GM21576 (cell line): ENCODE measurements at regions not wholly inside any gene's neighbourhood (a gene's known extent, or its start where the extent isn't known, plus 50 kb on each side); places are given as distances from the start of the nearest gene placed in this dataset.
"Not testable (repeated sequence)": the region's sequence is repeated elsewhere in the genome, so short reads cannot be mapped to it uniquely, and the experiment has no call there.

Experiments
- ATAC-seq: cut with Tn5 transposase; IDR thresholded peaks from one replicate; pipeline ENCODE4 v1.9.1; 2021; ENCODE audit warnings: mild to moderate bottlenecking, moderate library complexity; ENCODE audit not compliant: unreplicated experiment

- no peak for ATAC-seq
Measured at GRCh38 chr1:190809312-190809711, 331.6 kb upstream of the BRINP3 start.

- ATAC-seq = no peak
Measured at GRCh38 chr1:190812996-190813395, 335.3 kb upstream of the BRINP3 start.

- no peak for ATAC-seq
Measured at GRCh38 chr1:190832511-190832910, 354.8 kb upstream of the BRINP3 start.

GRCh38 chr1:190835658-190836057 lies 358.0 kb upstream of the BRINP3 start:
- no peak for ATAC-seq

- ATAC-seq = not testable (repeated sequence)
Measured at GRCh38 chr1:190837200-190837599, 359.5 kb upstream of the BRINP3 start.

- no peak for ATAC-seq
Measured at GRCh38 chr1:190837888-190838287, 360.2 kb upstream of the BRINP3 start.

GRCh38 chr1:190847166-190847565 lies 369.5 kb upstream of the BRINP3 start:
- no peak for ATAC-seq

GRCh38 chr1:190849346-190849745 lies 371.7 kb upstream of the BRINP3 start:
- no peak for ATAC-seq

- no peak for ATAC-seq
Measured at GRCh38 chr1:190852611-190853010, 374.9 kb upstream of the BRINP3 start.

- ATAC-seq = no peak
Measured at GRCh38 chr1:190858140-190858539, 380.5 kb upstream of the BRINP3 start.

GRCh38 chr1:190864013-190864641 lies 386.5 kb upstream of the BRINP3 start:
- no peak for ATAC-seq

- ATAC-seq = no peak
Measured at GRCh38 chr1:190880352-190880751, 402.7 kb upstream of the BRINP3 start.

GRCh38 chr1:190881064-190881463 lies 403.4 kb upstream of the BRINP3 start:
- no peak for ATAC-seq

GRCh38 chr1:190897233-190897632 lies 419.6 kb upstream of the BRINP3 start:
- no peak for ATAC-seq

- ATAC-seq = no peak
Measured at GRCh38 chr1:190904091-190904695, 426.5 kb upstream of the BRINP3 start.

GRCh38 chr1:190906206-190906725 lies 428.6 kb upstream of the BRINP3 start:
- ATAC-seq = no peak

- no peak for ATAC-seq
Measured at GRCh38 chr1:190908246-190908645, 430.6 kb upstream of the BRINP3 start.

GRCh38 chr1:190908691-190909090 lies 431.0 kb upstream of the BRINP3 start:
- no peak for ATAC-seq

- ATAC-seq = no peak
Measured at GRCh38 chr1:190935925-190936324, 458.3 kb upstream of the BRINP3 start.

GRCh38 chr1:190936337-190936736 lies 458.7 kb upstream of the BRINP3 start:
- ATAC-seq = no peak

GRCh38 chr1:190940951-190941350 lies 463.3 kb upstream of the BRINP3 start:
- no peak for ATAC-seq

- no peak for ATAC-seq
Measured at GRCh38 chr1:190942475-190942874, 464.8 kb upstream of the BRINP3 start.

GRCh38 chr1:190943722-190944121 lies 466.1 kb upstream of the BRINP3 start:
- ATAC-seq = not testable (repeated sequence)
